Keratinocyte (primary cell): ENCODE measurements at regions not wholly inside any gene's neighbourhood (a gene's known extent, or its start where the extent isn't known, plus 50 kb on each side); places are given as distances from the start of the nearest gene placed in this dataset.
"Not testable (repeated sequence)": the region's sequence is repeated elsewhere in the genome, so short reads cannot be mapped to it uniquely, and the experiment has no call there.

ENCODE experiments used
- DNase-seq: peaks from one replicate; pipeline ENCODE4 v3.0.0-alpha.2; 2011; ENCODE audit warnings: low read depth, missing footprints, low spot score
- FAIRE-seq: peaks from 2 replicates; lab custom pipeline; 2011; peaks lifted over from hg19 to GRCh38; lab: Jason Lieb, UNC
- H2AFZ ChIP-seq: 2 replicates; pipeline ENCODE4 v1.6.0; 2012; ENCODE audit warnings: low read length, control low read depth, inconsistent platforms; ENCODE audit not compliant: control insufficient read depth
- H3K27ac ChIP-seq: 2 replicates; pipeline ENCODE4 v1.5.1; 2011; ENCODE audit warnings: low read length; ENCODE audit not compliant: control insufficient read depth, insufficient read depth
- H3K27me3 ChIP-seq: 3 replicates; pipeline ENCODE4 v1.6.0; 2011; ENCODE audit warnings: low read length; ENCODE audit not compliant: control insufficient read depth, insufficient read depth; ENCODE audit errors: extremely low read depth
- H3K36me3 ChIP-seq, 2 experiments: 2 replicates in 1 of 2; 3 replicates in 1 of 2; pipeline ENCODE4 v1.5.1; 2011; ENCODE audit warnings: low read length in 2 of 2, mild to moderate bottlenecking in 1 of 2; ENCODE audit not compliant: control insufficient read depth in 2 of 2, insufficient read depth in 2 of 2; ENCODE audit errors: extremely low read depth in 1 of 2
- H3K4me1 ChIP-seq: 3 replicates; pipeline ENCODE4 v1.5.1; 2011; ENCODE audit warnings: low read length; ENCODE audit not compliant: control insufficient read depth, insufficient read depth; ENCODE audit errors: extremely low read depth
- H3K4me2 ChIP-seq: 3 replicates; pipeline ENCODE4 v1.6.0; 2011; ENCODE audit warnings: low read depth, low read length; ENCODE audit not compliant: control insufficient read depth, insufficient read depth; ENCODE audit errors: extremely low read depth
- H3K4me3 ChIP-seq, 3 experiments: fragments of 200-600 bp in 1 of 3; sonication (generic) in 1 of 3; 2 replicates in 2 of 3; 3 replicates in 1 of 3; pipeline ENCODE4 v1.5.1; 2011 to 2016; ENCODE audit warnings: low read length in 3 of 3, mild to moderate bottlenecking in 3 of 3, control low read depth in 2 of 3, inconsistent platforms in 1 of 3, low read depth in 1 of 3, mixed read lengths in 1 of 3, mixed run types in 1 of 3, moderate library complexity in 1 of 3; ENCODE audit not compliant: control insufficient read depth in 2 of 3, insufficient read depth in 2 of 3; ENCODE audit errors: extremely low read depth in 1 of 3
- H3K79me2 ChIP-seq: 2 replicates; pipeline ENCODE4 v1.6.0; 2012; ENCODE audit warnings: low read length; ENCODE audit not compliant: control insufficient read depth, insufficient read depth
- H3K9ac ChIP-seq: 3 replicates; pipeline ENCODE4 v1.6.0; 2011; ENCODE audit warnings: low read length; ENCODE audit not compliant: control insufficient read depth, insufficient read depth; ENCODE audit errors: extremely low read depth
- H3K9me1 ChIP-seq: 3 replicates; pipeline ENCODE4 v1.6.0; 2011; ENCODE audit warnings: low read length; ENCODE audit not compliant: control insufficient read depth, insufficient read depth; ENCODE audit errors: extremely low read depth
- H3K9me3 ChIP-seq: 2 replicates; pipeline ENCODE4 v1.5.1; 2012; ENCODE audit warnings: low read depth, low read length; ENCODE audit not compliant: control insufficient read depth
- H4K20me1 ChIP-seq: 3 replicates; pipeline ENCODE4 v1.6.0; 2011; ENCODE audit warnings: low read length; ENCODE audit not compliant: control insufficient read depth, insufficient read depth; ENCODE audit errors: extremely low read depth
- dilution Hi-C: fragments of 300-500 bp; cut with MboI; formaldehyde crosslinking; loops from one replicate; pipeline ENCODE4 v1.7.0; 2020; ENCODE audit warnings: low sequenced_read_pairs; ENCODE audit not compliant: extremely low pct_ligation_motif_present

GRCh38 chr15:20300351-20301040, 241.1 kb downstream of the GOLGA6L6 start:
- H3K27ac ChIP-seq, DNase-seq, H3K4me2 ChIP-seq, H3K9ac ChIP-seq, H3K27me3 ChIP-seq, H3K36me3 ChIP-seq, H3K9me1 ChIP-seq, H2AFZ ChIP-seq, H3K4me1 ChIP-seq, H3K4me3 ChIP-seq, FAIRE-seq, dilution Hi-C loops, H3K79me2 ChIP-seq, H4K20me1 ChIP-seq: not testable (repeated sequence)
- H3K9me3 ChIP-seq, result peaks cover 52% of the 10 kb centered on the region

- H3K27me3 ChIP-seq, FAIRE-seq: not testable (repeated sequence)
Measured at GRCh38 chr15:20297603-20298123, 243.9 kb downstream of the GOLGA6L6 start.

GRCh38 chr15:20296261-20296660, 245.3 kb downstream of the GOLGA6L6 start:
- H3K27me3 ChIP-seq, H3K4me1 ChIP-seq, H3K36me3 ChIP-seq, DNase-seq, H3K9ac ChIP-seq, H3K4me2 ChIP-seq, H3K79me2 ChIP-seq, H2AFZ ChIP-seq, FAIRE-seq, H3K9me1 ChIP-seq, H3K27ac ChIP-seq, H3K4me3 ChIP-seq, H4K20me1 ChIP-seq, dilution Hi-C loops: not testable (repeated sequence)
- peaks cover 39% of the 10 kb centered on the region for H3K9me3 ChIP-seq

More at GRCh38 chr15:20297603-20298123, 243.9 kb downstream of the GOLGA6L6 start:
- H2AFZ ChIP-seq, H3K4me2 ChIP-seq, H3K79me2 ChIP-seq, H3K4me3 ChIP-seq, H3K36me3 ChIP-seq, H3K9ac ChIP-seq, H3K4me1 ChIP-seq, H4K20me1 ChIP-seq, dilution Hi-C loops, H3K27ac ChIP-seq, DNase-seq, H3K9me1 ChIP-seq: not testable (repeated sequence)
- H3K9me3 ChIP-seq, result peaks cover 48% of the 10 kb centered on the region
